HG03469 (cell line): ENCODE measurements at regions not wholly inside any gene's neighbourhood (a gene's known extent, or its start where the extent isn't known, plus 50 kb on each side); places are given as distances from the start of the nearest gene placed in this dataset.

ENCODE experiments used
- ATAC-seq: cut with Tn5 transposase; IDR thresholded peaks from one replicate; pipeline ENCODE4 v1.9.1; 2021; ENCODE audit warnings: mild to moderate bottlenecking, moderate library complexity, moderate number of reproducible peaks; ENCODE audit not compliant: unreplicated experiment

GRCh38 chr20:11833825-11834224 lies 83.9 kb upstream of the BTBD3 start:
- ATAC-seq = no peak

GRCh38 chr20:11838076-11838636 lies 79.5 kb upstream of the BTBD3 start:
- no peak for ATAC-seq

DNA sequence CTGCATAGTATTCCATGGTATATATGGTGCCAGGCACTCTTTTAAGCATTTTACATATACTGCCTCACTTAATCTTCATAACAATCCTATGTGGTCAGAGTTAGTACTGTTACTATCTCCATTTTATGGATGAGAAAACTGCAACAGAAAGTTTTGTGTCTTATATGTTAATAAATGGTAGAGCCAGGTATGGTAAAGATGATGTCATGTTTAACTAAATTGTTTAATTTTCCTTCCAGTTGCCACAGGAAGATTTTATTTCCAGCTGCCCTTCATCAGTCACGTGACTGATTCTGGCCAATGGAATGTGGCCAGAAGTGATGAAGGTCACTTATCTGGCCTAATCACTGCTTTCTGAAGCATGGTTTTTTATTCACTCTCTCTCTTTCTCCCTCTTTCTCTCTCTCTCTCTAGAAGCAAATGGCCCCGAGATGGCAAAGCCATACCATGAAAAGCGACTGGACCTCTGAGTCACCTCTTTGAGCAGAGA lies 75.7 kb upstream of the BTBD3 start:
- ATAC-seq = no peak

DNA sequence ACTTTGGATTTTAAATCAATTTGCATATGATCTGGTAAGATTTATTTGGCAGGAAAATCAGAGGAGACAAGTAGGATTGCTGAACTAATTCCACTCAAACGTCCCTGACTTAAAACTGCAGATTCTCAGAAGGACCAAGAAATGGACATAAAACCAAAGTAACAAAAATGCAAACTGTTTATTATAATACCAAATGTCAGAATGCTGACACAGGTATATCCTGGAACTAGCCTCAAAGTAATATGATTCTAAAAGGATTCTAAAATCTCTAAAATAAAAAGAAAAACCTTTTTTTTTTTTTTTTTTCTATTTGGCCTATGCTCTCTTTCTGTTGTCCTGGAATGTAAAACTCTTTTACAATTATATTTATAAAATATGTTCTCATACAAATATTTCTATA lies 74.4 kb upstream of the BTBD3 start:
- no peak for ATAC-seq

DNA sequence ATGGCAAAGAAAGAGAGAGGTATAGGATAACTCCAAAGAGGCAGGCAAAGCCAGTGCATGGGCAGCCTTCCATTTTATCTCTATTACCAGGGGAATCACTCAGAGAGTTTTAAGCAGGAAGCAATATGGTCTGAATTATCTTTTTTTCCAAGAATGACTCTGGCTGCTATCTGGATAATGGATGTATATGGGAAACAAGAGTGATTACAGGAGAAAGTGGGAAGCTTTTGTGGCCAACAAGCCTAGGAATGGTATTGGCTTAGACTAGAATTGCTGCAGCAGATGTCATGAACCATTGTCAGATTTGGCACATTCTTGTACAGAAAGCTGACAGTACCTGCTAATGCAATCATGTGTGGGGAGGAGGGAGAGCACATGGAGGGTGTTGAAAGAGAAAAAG lies 73.0 kb upstream of the BTBD3 start:
- ATAC-seq = no peak

DNA sequence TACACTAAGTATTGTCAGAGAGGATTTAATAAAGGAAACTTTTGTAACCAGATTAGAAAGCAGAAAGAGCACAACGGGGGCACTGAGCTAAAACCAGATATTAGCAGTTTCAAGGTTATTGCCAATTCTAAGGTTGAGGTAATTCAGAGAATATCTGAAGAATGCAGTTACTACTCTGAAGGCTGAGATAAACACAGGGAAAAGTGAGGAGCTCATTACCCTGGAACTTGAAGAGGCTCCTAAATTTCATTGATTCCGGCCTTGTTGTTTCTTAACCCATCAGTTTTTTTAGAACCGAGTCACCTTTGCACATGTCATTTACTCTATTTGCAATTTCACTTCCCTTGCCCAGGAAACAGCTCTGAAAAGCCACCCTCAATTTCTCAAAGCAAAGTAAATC lies 72.4 kb upstream of the BTBD3 start:
- ATAC-seq = no peak

DNA sequence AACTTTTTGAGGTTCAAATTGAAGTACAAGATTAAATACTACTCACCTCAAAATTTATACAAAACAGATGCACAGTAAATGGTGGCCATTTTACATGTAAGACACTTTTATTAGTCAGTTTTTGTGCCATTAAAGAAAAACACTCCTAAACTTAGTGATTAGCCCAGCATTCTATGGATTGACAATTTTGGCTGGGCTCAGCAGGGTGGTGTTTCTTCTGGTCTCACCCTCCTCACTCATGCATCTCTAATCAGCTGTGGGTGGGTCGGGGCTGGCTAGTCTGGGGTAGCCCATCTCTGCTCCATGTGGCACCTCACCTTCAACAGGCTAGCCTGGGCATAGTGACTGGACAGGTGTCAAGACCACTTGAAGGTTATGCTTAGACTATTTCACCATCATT lies 71.6 kb upstream of the BTBD3 start:
- no peak for ATAC-seq

- no peak for ATAC-seq
Observed at GRCh38 chr20:11847827-11848226, 69.9 kb upstream of the BTBD3 start.

GRCh38 chr20:11849270-11849915 lies 68.3 kb upstream of the BTBD3 start:
- no peak for ATAC-seq

- ATAC-seq = no peak
Observed at GRCh38 chr20:11849976-11850670, 67.6 kb upstream of the BTBD3 start.

DNA sequence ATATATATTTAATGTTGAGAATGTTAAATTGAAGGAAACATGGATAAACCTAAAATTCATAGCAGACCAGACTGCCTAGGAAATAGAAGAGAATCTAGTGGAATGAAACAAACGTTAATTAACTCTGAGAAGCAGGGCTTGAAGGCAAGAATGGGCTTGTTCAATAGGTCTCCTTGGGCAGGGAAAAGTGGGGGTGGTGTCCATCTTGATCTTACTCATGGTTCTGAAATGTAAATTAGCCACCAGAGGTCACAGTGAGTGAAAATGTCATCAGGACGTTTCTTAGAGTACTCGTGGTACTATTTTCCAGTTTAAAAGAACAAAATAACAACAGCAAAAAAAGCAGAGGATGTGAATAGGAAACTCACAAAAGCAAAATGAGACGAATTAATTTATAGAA lies 66.8 kb upstream of the BTBD3 start:
- no peak for ATAC-seq

- ATAC-seq = no peak
Observed at GRCh38 chr20:11851646-11852045, 66.0 kb upstream of the BTBD3 start.

GRCh38 chr20:11852189-11852588 lies 65.5 kb upstream of the BTBD3 start:
- no peak for ATAC-seq

- ATAC-seq = no peak
Observed at GRCh38 chr20:11852811-11853210, 64.9 kb upstream of the BTBD3 start.

GRCh38 chr20:11853359-11853758 lies 64.3 kb upstream of the BTBD3 start:
- no peak for ATAC-seq

- ATAC-seq = no peak
Observed at GRCh38 chr20:11861479-11861878, 56.2 kb upstream of the BTBD3 start.

- ATAC-seq = no peak
Observed at GRCh38 chr20:11867291-11867919, 50.3 kb upstream of the BTBD3 start.
